ENCODE measurements at regions not wholly inside any gene's neighbourhood (a gene's known extent, or its start where the extent isn't known, plus 50 kb on each side); places are given as distances from the start of the nearest gene placed in this dataset.
"Not testable (repeated sequence)": the region's sequence is repeated elsewhere in the genome, so short reads cannot be mapped to it uniquely, and the experiment has no call there.

DNA sequence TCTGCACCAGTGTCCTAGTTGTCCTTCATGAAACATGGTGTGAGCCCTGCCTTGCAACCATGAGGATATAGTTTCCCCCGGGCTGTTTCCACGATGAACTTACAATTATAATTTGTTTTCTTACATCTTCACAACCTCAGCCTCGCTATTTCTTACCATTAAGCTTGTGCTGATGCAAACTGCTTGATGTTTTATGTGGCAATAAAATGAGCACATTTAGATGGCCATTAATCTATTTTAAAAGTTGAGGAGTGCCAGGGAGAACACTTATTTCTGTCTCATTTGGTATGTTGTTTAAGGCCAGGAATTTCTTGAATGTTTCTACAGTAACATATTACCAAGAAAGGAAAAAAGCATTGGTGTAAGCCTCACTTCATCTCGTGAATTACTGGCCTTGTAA lies 214.5 kb upstream of the SLC8A1 start:
- no peak overlapping the region for H3K4me3 Mint-ChIP-seq
- Histone ChIP-seq H3K4me3 (no peak overlapping the region), H3K9ac (no peak overlapping the region), H3F3A (ENCODE audit: low read depth) (no peaks in the 10 kb centered on the region), H3K36me3 (no peaks in the 10 kb centered on the region), H3K27me3 (no peaks in the 10 kb centered on the region), H3K4me1 (no peaks in the 10 kb centered on the region), H3K9me3 (ENCODE audit: low read depth) (no peaks in the 10 kb centered on the region), H3K27ac (no peak overlapping the region), H3K79me2 (ENCODE audit: low read depth) (no peaks in the 10 kb centered on the region), H2AFZ (replicated peaks) (no peak overlapping the region), H4K20me1 (ENCODE audit: low read depth) (no peaks in the 10 kb centered on the region), H3K4me2 (no peak overlapping the region)
- no peak for TF ChIP-seq EZH2phosphoT487 (IDR thresholded peaks at IDR 0.05)
- no peak for TF ChIP-seq EZH2 (IDR thresholded peaks at IDR 0.05)
- TF ChIP-seq, protein P1, sequence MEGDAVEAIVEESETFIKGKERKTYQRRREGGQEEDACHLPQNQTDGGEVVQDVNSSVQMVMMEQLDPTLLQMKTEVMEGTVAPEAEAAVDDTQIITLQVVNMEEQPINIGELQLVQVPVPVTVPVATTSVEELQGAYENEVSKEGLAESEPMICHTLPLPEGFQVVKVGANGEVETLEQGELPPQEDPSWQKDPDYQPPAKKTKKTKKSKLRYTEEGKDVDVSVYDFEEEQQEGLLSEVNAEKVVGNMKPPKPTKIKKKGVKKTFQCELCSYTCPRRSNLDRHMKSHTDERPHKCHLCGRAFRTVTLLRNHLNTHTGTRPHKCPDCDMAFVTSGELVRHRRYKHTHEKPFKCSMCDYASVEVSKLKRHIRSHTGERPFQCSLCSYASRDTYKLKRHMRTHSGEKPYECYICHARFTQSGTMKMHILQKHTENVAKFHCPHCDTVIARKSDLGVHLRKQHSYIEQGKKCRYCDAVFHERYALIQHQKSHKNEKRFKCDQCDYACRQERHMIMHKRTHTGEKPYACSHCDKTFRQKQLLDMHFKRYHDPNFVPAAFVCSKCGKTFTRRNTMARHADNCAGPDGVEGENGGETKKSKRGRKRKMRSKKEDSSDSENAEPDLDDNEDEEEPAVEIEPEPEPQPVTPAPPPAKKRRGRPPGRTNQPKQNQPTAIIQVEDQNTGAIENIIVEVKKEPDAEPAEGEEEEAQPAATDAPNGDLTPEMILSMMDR (IDR thresholded peaks at IDR 0.05): no peak
- H3K27me3 Mint-ChIP-seq (ENCODE audit: insufficient read depth, low read depth): no peaks in the 10 kb centered on the region
- no peaks in the 10 kb centered on the region for H3K4me1 Mint-ChIP-seq
- DNase-seq (ENCODE audit: low spot score): no peak
- H3K27ac Mint-ChIP-seq: no peak overlapping the region
- H3K9me3 Mint-ChIP-seq: no peaks in the 10 kb centered on the region
- no peaks in the 10 kb centered on the region for H3K36me3 Mint-ChIP-seq

DNA sequence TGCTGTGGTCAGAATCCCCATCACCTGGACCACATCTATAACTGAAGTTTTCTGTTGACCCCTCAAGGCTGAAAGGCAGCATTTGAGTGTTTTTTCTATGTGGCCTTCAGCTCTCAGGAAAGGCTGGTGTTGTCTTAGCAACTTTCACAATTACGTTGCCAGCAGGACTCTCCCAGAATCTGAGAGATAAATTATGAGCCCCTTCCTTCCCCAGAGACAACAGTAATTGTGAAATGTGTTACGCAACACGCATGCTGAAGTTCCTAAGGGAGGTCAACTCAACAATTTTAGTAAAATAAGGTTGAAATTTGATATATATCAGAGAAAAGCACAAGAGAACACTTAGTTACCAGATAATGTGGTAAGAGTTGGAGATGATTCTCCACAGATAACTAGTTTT lies 216.5 kb upstream of the SLC8A1 start:
- H2AFZ ChIP-seq (replicated peaks): no peak overlapping the region
- no peaks in the 10 kb centered on the region for H3K36me3 ChIP-seq
- H3K27ac Mint-ChIP-seq: no peak overlapping the region
- H3K79me2 ChIP-seq (ENCODE audit: low read depth): no peaks in the 10 kb centered on the region
- no peak overlapping the region for H3K9ac ChIP-seq
- H3K9me3 Mint-ChIP-seq: peaks cover 2% of the 10 kb centered on the region
- H3K36me3 Mint-ChIP-seq: no peaks in the 10 kb centered on the region
- TF ChIP-seq, protein P1 (IDR thresholded peaks at IDR 0.05): no peak
- TF ChIP-seq EZH2 (IDR thresholded peaks at IDR 0.05) (no peak), EZH2phosphoT487 (IDR thresholded peaks at IDR 0.05) (no peak)
- H3K4me1 Mint-ChIP-seq: no peaks in the 10 kb centered on the region
- no peaks in the 10 kb centered on the region for H3K27me3 ChIP-seq
- no peaks in the 10 kb centered on the region for H3K4me1 ChIP-seq
- H3F3A ChIP-seq (ENCODE audit: low read depth): no peaks in the 10 kb centered on the region
- H3K4me3 Mint-ChIP-seq: no peak overlapping the region
- no peak overlapping the region for H3K4me2 ChIP-seq
- H3K9me3 ChIP-seq (ENCODE audit: low read depth): no peaks in the 10 kb centered on the region
- H3K27ac ChIP-seq: no peak overlapping the region
- H3K27me3 Mint-ChIP-seq (ENCODE audit: insufficient read depth, low read depth): peaks cover 2% of the 10 kb centered on the region
- DNase-seq (ENCODE audit: low spot score): no peak
- no peaks in the 10 kb centered on the region for H4K20me1 ChIP-seq (ENCODE audit: low read depth)
- no peak overlapping the region for H3K4me3 ChIP-seq

DNA sequence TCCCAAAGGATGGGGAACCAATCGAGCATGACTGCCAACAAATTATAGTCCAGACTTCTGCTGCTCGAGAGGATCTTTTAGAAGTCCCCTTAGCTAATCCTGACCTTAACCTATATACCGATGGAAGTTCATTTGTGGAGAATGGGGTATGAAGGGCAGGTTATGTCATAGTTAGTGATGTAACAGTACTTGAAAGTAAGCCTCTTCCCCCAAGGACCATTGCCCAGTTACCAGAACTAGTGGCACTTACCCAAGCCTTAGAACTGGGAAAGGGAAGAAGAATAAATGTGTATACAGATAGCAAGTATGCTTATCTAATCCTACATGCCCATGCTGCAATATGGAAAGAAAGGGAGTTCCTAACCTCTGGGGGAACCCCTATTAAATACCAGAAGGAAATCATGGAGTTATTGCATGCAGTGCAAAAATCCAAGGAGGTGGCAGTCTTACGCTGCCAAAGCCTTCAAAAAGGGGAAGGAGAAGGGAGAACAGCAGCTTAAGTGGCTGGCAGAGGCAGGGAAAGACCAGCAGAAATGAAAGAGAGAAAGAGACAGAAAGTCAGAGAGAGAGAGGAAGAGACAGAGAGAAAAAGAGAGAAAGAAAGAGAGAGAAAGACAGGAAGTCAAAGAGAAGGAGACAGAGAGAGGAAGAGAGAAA lies 224.4 kb upstream of the SLC8A1 start:
- H3K4me1 ChIP-seq; H3K4me3 Mint-ChIP-seq; H4K20me1 ChIP-seq (ENCODE audit: low read depth); H3K27ac Mint-ChIP-seq; H3F3A ChIP-seq (ENCODE audit: low read depth); DNase-seq (ENCODE audit: low spot score); H3K27ac ChIP-seq; H3K4me3 ChIP-seq; H3K4me1 Mint-ChIP-seq; H3K4me2 ChIP-seq; H3K9me3 ChIP-seq (ENCODE audit: low read depth); H3K36me3 ChIP-seq; H3K79me2 ChIP-seq (ENCODE audit: low read depth); H3K27me3 ChIP-seq; H3K9me3 Mint-ChIP-seq; H3K9ac ChIP-seq; H3K27me3 Mint-ChIP-seq (ENCODE audit: insufficient read depth, low read depth); H2AFZ ChIP-seq (replicated peaks); H3K36me3 Mint-ChIP-seq: not testable (repeated sequence)

DNA sequence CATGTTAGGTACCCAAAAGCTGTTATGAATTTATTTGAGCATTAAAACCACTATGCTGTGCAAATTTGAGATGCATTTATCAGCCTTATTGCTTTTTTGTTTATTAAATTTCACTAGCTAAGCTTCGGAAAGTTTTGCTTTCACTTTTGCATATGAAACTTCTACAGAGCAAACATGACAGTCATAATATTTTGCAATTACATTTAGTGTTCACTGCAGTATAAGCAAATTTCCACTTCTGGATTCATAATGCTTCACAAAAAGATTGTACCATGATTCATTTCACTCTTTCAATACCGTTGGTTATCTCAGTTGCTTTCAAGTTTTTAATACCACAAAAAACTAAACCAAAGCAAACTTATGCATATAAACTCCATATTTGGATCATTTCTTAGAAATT lies 228.7 kb upstream of the SLC8A1 start:
- Mint-ChIP-seq H3K36me3 (no peaks in the 10 kb centered on the region), H3K27me3 (ENCODE audit: insufficient read depth, low read depth) (no peaks in the 10 kb centered on the region), H3K27ac (no peak overlapping the region), H3K4me1 (no peaks in the 10 kb centered on the region), H3K4me3 (no peak overlapping the region), H3K9me3 (peaks cover 5% of the 10 kb centered on the region)
- no peaks in the 10 kb centered on the region for H3K36me3 ChIP-seq
- H3K4me3 ChIP-seq: no peak overlapping the region
- H3K27ac ChIP-seq: no peak overlapping the region
- no peak for DNase-seq (ENCODE audit: low spot score)
- H3K4me1 ChIP-seq: peaks cover 8% of the 10 kb centered on the region
- no peaks in the 10 kb centered on the region for H3K9me3 ChIP-seq (ENCODE audit: low read depth)
- H3K27me3 ChIP-seq: no peaks in the 10 kb centered on the region
- no peaks in the 10 kb centered on the region for H4K20me1 ChIP-seq (ENCODE audit: low read depth)
- H3K9ac ChIP-seq: no peak overlapping the region
- H2AFZ ChIP-seq (replicated peaks): no peak overlapping the region
- H3K4me2 ChIP-seq: no peak overlapping the region
- no peaks in the 10 kb centered on the region for H3K79me2 ChIP-seq (ENCODE audit: low read depth)
- TF ChIP-seq, protein P1 (IDR thresholded peaks at IDR 0.05): no peak
- TF ChIP-seq EZH2 (IDR thresholded peaks at IDR 0.05) (no peak), EZH2phosphoT487 (IDR thresholded peaks at IDR 0.05) (no peak)
- no peaks in the 10 kb centered on the region for H3F3A ChIP-seq (ENCODE audit: low read depth)

Data from neural progenitor cell (in vitro differentiated cells).